Nucleus accumbens (tissue), 56 donors: ENCODE measurements at regions not wholly inside any gene's neighbourhood (a gene's known extent, or its start where the extent isn't known, plus 50 kb on each side); places are given as distances from the start of the nearest gene placed in this dataset.
A peak's percentile ranks its signal among the peaks of the same experiment; 100 is the strongest.
"Not testable (repeated sequence)": the region's sequence is repeated elsewhere in the genome, so short reads cannot be mapped to it uniquely, and the experiment has no call there.

Experiments used
- DNase-seq, 56 donors: peaks; one replicate each; lab custom pipeline; 2025; lab: John Stamatoyannopoulos, UW

- no peak for DNase-seq
Measured at GRCh38 chr4:165548702-165549101, 169.9 kb downstream of the CPE start.

GRCh38 chr4:165553221-165553810 lies 174.5 kb downstream of the CPE start:
- no peak for DNase-seq

- no peak for DNase-seq
Measured at GRCh38 chr4:165555302-165555701, 176.5 kb downstream of the CPE start.

- no peak for DNase-seq
Measured at GRCh38 chr4:165556383-165556782, 177.6 kb downstream of the CPE start.

- DNase-seq = no peak
Measured at GRCh38 chr4:165560941-165561340, 182.1 kb downstream of the CPE start.

GRCh38 chr4:165563851-165564250 lies 185.0 kb downstream of the CPE start:
- DNase-seq = no peak

GRCh38 chr4:165569031-165569430 lies 190.2 kb downstream of the CPE start:
- no peak for DNase-seq

GRCh38 chr4:165571476-165571875 lies 192.7 kb downstream of the CPE start:
- DNase-seq = not testable (repeated sequence)

GRCh38 chr4:165580351-165580905 lies 201.6 kb downstream of the CPE start:
- peak in 6 of 56 donors; percentile 2 to 27 (median 8) for DNase-seq

GRCh38 chr4:165583341-165583740 lies 204.5 kb downstream of the CPE start:
- DNase-seq = no peak

GRCh38 chr4:165584916-165585315 lies 206.1 kb downstream of the CPE start:
- DNase-seq = no peak

GRCh38 chr4:165588534-165589315 lies 209.9 kb downstream of the CPE start:
- DNase-seq = no peak

GRCh38 chr4:165592386-165592785 lies 213.6 kb downstream of the CPE start:
- no peak for DNase-seq

- DNase-seq = no peak
Measured at GRCh38 chr4:165597581-165598480, 219.0 kb downstream of the CPE start.

- no peak for DNase-seq
Measured at GRCh38 chr4:165600959-165601683, 222.3 kb downstream of the CPE start.

GRCh38 chr4:165602621-165603020 lies 223.8 kb downstream of the CPE start:
- no peak for DNase-seq

- DNase-seq = no peak
Measured at GRCh38 chr4:165604181-165604580, 225.4 kb downstream of the CPE start.

GRCh38 chr4:165605811-165606210 lies 227.0 kb downstream of the CPE start:
- no peak for DNase-seq

GRCh38 chr4:165606465-165607205 lies 227.8 kb downstream of the CPE start:
- no peak for DNase-seq

- DNase-seq = no peak
Measured at GRCh38 chr4:165609653-165610052, 230.8 kb downstream of the CPE start.
